Activated effector memory CD4-positive, alpha-beta T cell treated with anti-CD3 and anti-CD28 coated beads, Interleukin-2, amount 50 U/mL, for 16 hours (primary cell): ENCODE measurements at regions not wholly inside any gene's neighbourhood (a gene's known extent, or its start where the extent isn't known, plus 50 kb on each side); places are given as distances from the start of the nearest gene placed in this dataset.

Source experiments
- DNase-seq: peaks from one replicate; pipeline ENCODE4 v3.0.0-alpha.2; 2020

GRCh38 chr11:129324533-129325175 is 51.0 kb upstream of the BARX2 start:
- DNase-seq, result no peak

DNA sequence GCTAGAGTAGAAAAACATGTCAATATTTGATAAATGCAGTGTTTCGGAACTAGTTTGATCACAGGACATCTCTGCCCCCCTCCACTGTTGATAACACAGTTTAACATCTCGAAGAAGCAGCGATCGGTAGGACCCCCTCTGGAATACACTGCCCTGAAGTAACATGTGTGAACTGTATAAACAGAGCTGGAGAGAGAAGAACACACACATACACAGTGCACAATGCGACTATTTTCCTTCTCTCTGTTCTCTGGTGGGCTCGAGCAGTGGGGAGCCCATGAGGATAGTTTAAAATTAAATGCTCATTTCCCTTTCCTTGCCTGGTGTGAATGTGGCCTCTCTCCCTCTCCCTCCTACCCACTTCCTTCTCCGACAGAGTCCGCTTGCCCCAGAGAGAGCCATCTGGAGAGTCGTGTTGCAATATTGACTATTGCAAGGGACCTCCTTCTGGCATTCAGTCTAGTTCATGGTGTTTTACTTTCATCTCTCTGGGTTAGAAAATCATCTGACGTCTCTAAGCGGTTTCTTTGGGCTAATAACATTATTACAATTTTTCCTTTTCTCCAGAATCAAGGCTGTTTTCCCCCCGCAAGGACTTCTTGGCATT is 51.6 kb upstream of the BARX2 start:
- DNase-seq, result no peak

- no peak for DNase-seq
Observed at GRCh38 chr11:129322941-129323340, 52.7 kb upstream of the BARX2 start.

GRCh38 chr11:129321076-129321475 is 54.6 kb upstream of the BARX2 start:
- DNase-seq, result no peak

DNA sequence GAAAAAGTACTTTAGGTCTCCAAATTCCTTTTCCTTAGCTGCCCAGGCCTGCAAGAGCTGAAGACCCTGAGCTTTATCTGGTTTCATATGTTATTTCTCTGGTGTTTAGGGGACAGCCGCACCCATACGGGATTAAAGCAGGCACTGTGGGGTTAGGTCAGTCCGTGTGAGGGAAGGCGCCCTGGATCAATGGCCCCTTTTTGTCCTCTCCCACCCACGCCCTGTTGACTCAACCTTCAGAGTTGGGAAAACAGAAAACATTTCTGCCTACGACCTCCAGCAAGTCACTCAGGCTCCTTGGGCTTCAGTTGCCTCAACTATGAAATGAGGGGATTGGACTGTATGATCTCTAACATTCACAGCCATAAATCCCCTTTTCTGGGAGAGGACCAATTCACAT is 55.2 kb upstream of the BARX2 start:
- no peak for DNase-seq

DNA sequence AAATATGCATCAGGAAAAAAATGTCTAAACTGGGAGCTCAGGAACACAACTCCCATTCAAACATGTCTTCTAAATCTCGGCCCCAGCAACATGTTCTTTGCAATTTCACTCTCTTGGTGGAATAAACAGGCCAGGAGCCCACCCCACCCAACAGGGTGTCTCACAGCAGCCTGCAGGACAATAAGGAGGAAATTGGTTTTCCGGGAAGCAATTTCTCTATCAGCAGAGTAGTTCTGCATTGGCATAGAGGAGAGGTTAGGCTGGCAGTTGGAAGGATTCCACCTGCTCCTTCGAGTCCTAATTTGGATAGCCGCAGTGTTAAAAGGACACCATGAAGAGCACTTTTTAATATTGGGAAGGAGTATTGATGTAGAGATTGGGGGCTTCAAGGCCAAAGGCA is 55.9 kb upstream of the BARX2 start:
- no peak for DNase-seq

- no peak for DNase-seq
Observed at GRCh38 chr11:129319201-129319600, 56.4 kb upstream of the BARX2 start.

GRCh38 chr11:129317571-129317970 is 58.1 kb upstream of the BARX2 start:
- no peak for DNase-seq

DNA sequence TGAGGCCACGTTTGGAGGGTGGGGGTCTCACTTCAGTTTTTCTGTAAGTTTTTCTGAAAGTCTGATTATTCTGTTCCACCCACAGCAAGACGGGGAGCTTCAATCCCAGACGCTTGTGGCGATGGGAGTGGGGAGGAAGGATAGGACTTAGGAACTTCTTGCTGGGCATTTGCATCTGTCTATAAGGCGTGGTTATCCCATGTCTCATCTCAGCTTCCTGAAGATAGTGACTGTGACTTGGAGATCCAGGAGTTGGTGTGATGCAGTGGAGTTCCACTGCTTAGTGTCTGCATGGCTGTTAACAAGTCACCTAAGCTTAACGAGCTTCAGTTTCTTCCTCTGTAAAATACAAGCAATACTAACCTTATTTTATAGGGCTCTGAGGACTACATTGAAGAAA is 58.9 kb upstream of the BARX2 start:
- no peak for DNase-seq

DNA sequence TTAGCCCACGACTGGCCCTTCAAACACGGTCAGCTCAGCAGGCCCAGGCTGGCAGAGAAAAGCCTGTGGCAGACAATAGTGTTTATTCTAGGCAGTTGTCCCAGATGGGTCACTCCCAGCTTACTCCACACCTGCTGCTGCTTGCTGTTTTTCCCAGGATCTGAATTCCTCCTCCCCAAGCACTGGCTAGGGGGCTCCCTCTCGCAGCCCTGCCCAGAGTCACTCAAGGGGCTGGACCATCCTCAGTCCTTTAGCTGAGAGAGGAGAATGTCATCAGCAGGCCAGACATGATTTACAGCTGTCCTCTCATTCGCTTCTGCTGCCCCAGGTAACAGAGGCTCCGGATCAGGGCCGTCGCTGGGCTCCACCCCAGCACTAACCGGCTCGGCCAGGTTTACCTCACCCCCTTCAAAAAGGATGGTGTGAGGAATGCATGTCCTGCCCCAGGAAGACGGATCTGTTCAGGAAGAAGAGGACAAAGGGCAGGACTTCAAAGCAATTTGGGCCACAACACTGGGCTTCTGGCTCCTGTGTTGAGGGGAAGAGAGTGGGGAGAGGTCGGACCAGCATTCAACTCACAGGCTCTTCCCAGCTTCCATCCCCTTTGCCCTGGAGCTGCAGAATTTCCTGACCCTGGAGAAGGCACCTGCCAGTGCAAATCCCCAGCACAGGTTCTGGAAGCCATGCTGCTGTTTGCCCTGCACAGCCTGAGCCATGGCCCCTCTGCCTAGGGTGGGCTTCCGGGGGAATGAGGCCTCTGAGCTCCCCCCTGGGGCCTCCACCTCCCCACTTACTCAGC is 59.7 kb upstream of the BARX2 start:
- DNase-seq, result no peak

GRCh38 chr11:129314371-129314770 is 61.3 kb upstream of the BARX2 start:
- DNase-seq, result no peak

GRCh38 chr11:129313541-129314297 is 61.9 kb upstream of the BARX2 start:
- DNase-seq, result no peak

DNA sequence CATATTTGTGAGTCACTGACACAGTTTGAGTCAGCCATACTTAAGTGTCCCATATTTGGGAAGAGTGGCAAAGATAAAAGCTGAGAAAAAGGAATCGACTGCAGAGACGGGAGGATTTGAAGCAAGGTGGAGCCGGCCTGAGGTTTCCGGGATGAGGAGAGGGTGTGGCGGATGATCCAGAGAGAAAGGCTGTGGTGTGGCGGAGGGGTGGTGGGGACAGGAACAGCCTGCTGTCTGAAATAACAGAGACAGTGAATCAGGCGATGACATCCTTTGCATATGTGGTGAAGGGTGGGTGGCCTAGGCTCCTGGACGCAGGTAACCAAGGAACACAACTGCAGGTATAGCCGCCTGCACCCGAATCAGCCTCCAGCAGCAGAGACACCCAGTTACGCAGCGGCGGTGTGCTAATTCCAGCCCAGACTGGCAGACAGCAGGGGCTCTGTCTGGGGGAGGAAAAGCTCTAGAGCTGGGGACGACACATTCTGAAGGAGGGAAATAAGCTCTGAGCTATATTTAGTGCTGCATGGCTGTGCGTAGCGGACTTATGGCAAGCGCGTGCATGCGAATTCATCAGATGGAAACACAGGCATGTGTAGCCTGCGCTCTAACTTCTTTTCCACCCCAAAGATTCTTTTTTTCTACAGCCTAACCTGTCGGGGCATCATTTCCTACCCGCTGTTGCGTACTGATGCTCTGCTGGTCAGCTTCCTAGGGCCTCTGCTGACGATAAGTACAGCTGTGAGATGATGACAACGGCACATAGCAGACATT is 62.7 kb upstream of the BARX2 start:
- no peak for DNase-seq

DNA sequence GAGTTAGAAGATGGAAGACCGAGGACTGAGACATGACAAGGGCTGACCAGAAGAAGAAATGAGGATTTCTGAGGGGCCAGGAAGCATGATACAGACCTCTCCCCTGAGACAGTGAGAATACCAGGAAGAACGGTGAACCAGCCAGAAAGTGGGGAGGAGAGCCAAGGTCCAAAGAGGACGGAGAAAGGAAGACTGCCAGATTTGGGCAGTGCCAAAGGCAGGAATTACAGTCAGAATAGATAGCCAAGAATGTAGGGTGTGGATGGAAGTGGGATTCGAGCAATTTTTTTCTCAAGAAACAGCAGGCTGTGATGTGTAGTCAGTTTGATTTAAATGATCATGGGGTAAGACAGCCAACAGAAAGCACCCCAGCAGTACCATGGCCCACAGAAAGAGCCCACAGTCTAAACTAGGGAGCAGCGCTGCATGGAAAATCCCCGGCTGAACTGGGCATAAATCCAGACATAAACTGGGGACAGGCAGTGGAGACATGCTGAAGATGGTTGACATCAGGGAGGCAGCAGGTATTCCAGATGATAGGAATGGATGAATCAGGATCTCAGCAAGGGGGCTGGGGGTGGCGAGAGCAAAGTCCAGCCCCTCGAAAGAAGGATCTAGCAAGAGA is 67.3 kb upstream of the BARX2 start:
- no peak for DNase-seq

DNA sequence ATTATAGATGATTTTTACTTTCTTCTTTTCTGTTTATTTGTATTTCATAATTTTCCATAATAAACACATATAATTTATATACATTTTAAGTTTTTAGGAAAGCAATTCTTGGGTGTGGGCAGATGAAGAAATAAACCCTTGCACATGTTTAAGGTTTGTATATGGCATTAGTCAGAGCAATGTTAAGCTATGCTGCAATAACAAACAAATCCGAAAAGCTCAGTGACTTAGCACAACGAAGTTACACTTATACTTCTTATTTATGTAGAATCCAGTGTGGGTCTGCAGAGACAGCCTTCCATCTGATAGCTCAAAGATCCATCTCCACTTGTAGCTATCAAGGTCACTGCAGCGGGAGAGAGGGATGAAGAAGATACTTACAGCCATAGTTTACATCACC is 68.5 kb upstream of the BARX2 start:
- no peak for DNase-seq

GRCh38 chr11:129302386-129303101 is 73.1 kb upstream of the BARX2 start:
- no peak for DNase-seq

GRCh38 chr11:129300099-129300498 is 75.5 kb upstream of the BARX2 start:
- DNase-seq, result no peak

GRCh38 chr11:129298988-129299387 is 76.7 kb upstream of the BARX2 start:
- DNase-seq, result no peak

DNA sequence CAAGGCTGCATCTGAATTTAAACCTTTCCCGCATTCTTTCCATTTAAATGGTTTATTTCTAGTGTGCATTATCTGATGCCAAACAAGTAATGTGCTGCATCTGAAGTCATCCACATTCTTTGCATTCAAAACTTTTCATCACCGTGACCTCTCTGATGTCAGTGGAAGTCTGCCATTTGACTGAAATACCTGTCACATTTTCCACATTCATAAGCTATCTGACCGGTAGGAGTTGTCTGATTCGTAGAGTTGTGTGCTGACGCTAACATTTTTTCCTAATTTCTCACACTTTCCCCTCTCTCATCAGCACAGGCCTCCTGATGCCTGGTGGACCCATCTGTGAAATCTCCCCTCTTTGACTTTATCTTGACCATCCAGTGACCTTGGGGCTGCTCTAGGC is 79.9 kb upstream of the BARX2 start:
- DNase-seq, result no peak

GRCh38 chr11:129292771-129293170 is 82.9 kb upstream of the BARX2 start:
- no peak for DNase-seq

GRCh38 chr11:129292092-129292491 is 83.6 kb upstream of the BARX2 start:
- DNase-seq, result no peak

- no peak for DNase-seq
Observed at GRCh38 chr11:129291546-129291945, 84.1 kb upstream of the BARX2 start.
